ENCODE measurements at regions not wholly inside any gene's neighbourhood (a gene's known extent, or its start where the extent isn't known, plus 50 kb on each side); places are given as distances from the start of the nearest gene placed in this dataset.

DNA sequence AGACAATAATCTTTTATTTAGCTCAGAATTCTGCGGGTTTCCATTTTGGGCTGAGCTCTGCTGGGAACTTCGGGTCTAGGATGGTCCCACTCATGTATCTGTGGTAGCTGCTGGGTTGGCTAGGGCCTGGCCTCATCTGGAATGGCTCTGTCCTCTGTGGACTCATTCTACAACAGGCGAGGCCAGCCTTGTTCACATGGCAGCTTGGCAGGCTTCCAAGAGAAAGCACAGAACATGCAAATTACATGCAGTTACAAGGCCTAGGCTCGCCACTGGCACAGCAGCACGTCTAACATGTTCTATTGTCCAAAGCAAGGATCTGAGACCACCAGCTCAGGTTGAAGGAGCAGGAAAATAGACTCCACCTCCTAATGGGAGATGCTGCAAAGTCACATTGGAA, 431.4 kb downstream of the PDCD6IP start:
- no TSS peak for BruUV-seq (replicated peaks)
- TF ChIP-seq, protein P1, sequence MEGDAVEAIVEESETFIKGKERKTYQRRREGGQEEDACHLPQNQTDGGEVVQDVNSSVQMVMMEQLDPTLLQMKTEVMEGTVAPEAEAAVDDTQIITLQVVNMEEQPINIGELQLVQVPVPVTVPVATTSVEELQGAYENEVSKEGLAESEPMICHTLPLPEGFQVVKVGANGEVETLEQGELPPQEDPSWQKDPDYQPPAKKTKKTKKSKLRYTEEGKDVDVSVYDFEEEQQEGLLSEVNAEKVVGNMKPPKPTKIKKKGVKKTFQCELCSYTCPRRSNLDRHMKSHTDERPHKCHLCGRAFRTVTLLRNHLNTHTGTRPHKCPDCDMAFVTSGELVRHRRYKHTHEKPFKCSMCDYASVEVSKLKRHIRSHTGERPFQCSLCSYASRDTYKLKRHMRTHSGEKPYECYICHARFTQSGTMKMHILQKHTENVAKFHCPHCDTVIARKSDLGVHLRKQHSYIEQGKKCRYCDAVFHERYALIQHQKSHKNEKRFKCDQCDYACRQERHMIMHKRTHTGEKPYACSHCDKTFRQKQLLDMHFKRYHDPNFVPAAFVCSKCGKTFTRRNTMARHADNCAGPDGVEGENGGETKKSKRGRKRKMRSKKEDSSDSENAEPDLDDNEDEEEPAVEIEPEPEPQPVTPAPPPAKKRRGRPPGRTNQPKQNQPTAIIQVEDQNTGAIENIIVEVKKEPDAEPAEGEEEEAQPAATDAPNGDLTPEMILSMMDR (IDR thresholded peaks at IDR 0.05; ENCODE audit: unreplicated experiment): no peak
- H3K4me3 Mint-ChIP-seq (ENCODE audit: low read depth, unreplicated experiment): no peak overlapping the region
- no peak overlapping the region for H3K27ac Mint-ChIP-seq (ENCODE audit: unreplicated experiment)
- DNase-seq: no peak
- intact Hi-C loops (cut with micrococcal nuclease; ENCODE audit: unreplicated experiment): no loop called here
- H3K36me3 Mint-ChIP-seq (ENCODE audit: insufficient read depth, unreplicated experiment): no peaks in the 10 kb centered on the region
- H3K27me3 Mint-ChIP-seq (ENCODE audit: unreplicated experiment): no peaks in the 10 kb centered on the region
- CTCF ChIA-PET: no interaction called here
- H3K4me1 Mint-ChIP-seq (ENCODE audit: low read depth, unreplicated experiment): no peaks in the 10 kb centered on the region
- H3K9me3 Mint-ChIP-seq (ENCODE audit: low read depth, unreplicated experiment): no peaks in the 10 kb centered on the region

DNA sequence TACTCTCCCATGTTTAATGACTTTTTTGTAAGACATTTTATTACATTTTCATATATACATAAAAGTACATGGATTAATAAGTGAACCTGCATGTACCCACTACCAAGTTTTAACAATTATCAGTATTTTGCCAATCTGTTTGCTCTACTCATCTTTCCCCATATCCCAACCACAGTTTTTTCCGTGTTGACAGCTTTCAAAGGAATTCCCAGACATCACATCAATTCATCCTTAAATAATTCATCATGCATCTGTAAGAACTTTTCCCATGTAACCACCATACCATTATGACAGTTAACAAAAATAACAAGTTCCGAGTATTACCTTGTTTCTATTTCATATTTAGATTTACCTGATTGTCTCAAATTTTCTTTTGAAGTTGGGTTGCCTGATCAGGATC, 436.7 kb downstream of the PDCD6IP start:
- Mint-ChIP-seq H3K4me3 (ENCODE audit: low read depth, unreplicated experiment) (no peak overlapping the region), H3K4me1 (ENCODE audit: low read depth, unreplicated experiment) (no peaks in the 10 kb centered on the region), H3K27ac (ENCODE audit: unreplicated experiment) (no peak overlapping the region), H3K27me3 (ENCODE audit: unreplicated experiment) (no peaks in the 10 kb centered on the region), H3K36me3 (ENCODE audit: insufficient read depth, unreplicated experiment) (no peaks in the 10 kb centered on the region), H3K9me3 (ENCODE audit: low read depth, unreplicated experiment) (no peaks in the 10 kb centered on the region)
- CTCF ChIA-PET: no interaction called here
- TF ChIP-seq, protein P1 (IDR thresholded peaks at IDR 0.05; ENCODE audit: unreplicated experiment): no peak
- DNase-seq: no peak
- intact Hi-C loops (cut with micrococcal nuclease; ENCODE audit: unreplicated experiment): no loop called here
- no TSS peak for BruUV-seq (replicated peaks)

GRCh38 chr3:34237946-34238345, 439.5 kb downstream of the PDCD6IP start:
- Mint-ChIP-seq H3K9me3 (ENCODE audit: low read depth, unreplicated experiment) (no peaks in the 10 kb centered on the region), H3K27ac (ENCODE audit: unreplicated experiment) (no peak overlapping the region), H3K4me3 (ENCODE audit: low read depth, unreplicated experiment) (no peak overlapping the region), H3K27me3 (ENCODE audit: unreplicated experiment) (no peaks in the 10 kb centered on the region), H3K4me1 (ENCODE audit: low read depth, unreplicated experiment) (no peaks in the 10 kb centered on the region), H3K36me3 (ENCODE audit: insufficient read depth, unreplicated experiment) (no peaks in the 10 kb centered on the region)
- TF ChIP-seq, protein P1 (IDR thresholded peaks at IDR 0.05; ENCODE audit: unreplicated experiment): no peak
- intact Hi-C loops (cut with micrococcal nuclease; ENCODE audit: unreplicated experiment): no loop called here
- no TSS peak for BruUV-seq (replicated peaks)
- CTCF ChIA-PET: interaction anchor here (0.7 kb wide), 1 partner anchor 1369 kb away, joined by 3 read pairs; no protein-coding TSS in a partner anchor
- no peak for DNase-seq

DNA sequence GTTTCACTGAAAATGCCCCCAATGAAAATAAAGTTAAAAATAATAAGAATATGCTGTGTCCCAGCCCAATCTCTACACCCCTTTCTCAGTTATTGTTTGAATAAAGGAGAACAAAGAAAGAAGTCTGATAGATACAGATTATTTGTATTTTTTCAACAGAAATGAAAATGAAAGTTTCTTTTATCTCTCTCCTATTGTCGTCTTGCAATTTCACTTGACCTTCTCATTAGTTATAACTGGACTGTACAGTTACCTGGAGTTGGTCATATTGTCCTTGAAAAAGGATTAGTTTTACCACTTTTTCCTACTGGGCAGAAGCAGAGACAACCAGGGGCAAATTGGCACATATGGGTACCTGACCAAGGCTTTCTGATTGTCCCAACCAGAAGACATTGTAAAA, 440.0 kb downstream of the PDCD6IP start:
- TF ChIP-seq, protein P1 (IDR thresholded peaks at IDR 0.05; ENCODE audit: unreplicated experiment): no peak
- CTCF ChIA-PET: interaction anchor here (0.7 kb wide), 1 partner anchor 1369 kb away, joined by 3 read pairs; no protein-coding TSS in a partner anchor
- H3K4me3 Mint-ChIP-seq (ENCODE audit: low read depth, unreplicated experiment): no peak overlapping the region
- intact Hi-C loops (cut with micrococcal nuclease; ENCODE audit: unreplicated experiment): no loop called here
- no peak for DNase-seq
- no peaks in the 10 kb centered on the region for H3K36me3 Mint-ChIP-seq (ENCODE audit: insufficient read depth, unreplicated experiment)
- no peaks in the 10 kb centered on the region for H3K27me3 Mint-ChIP-seq (ENCODE audit: unreplicated experiment)
- no TSS peak for BruUV-seq (replicated peaks)
- H3K27ac Mint-ChIP-seq (ENCODE audit: unreplicated experiment): no peak overlapping the region
- no peaks in the 10 kb centered on the region for H3K4me1 Mint-ChIP-seq (ENCODE audit: low read depth, unreplicated experiment)
- no peaks in the 10 kb centered on the region for H3K9me3 Mint-ChIP-seq (ENCODE audit: low read depth, unreplicated experiment)

Measured in Calu3 (cell line).